Hepatocyte (in vitro differentiated cells): ENCODE measurements at regions not wholly inside any gene's neighbourhood (a gene's known extent, or its start where the extent isn't known, plus 50 kb on each side); places are given as distances from the start of the nearest gene placed in this dataset.

ENCODE experiments used
- DNase-seq: peaks from one replicate; pipeline ENCODE4 v3.0.0-alpha.2; 2016; ENCODE audit warnings: low spot score
- H2AFZ ChIP-seq: fragments of 200-600 bp; sonication (generic); 2 replicates; pipeline ENCODE4 v1.6.0; 2016; ENCODE audit warnings: antibody characterized with exemption, mild to moderate bottlenecking
- H3K27ac ChIP-seq: fragments of 200-600 bp; sonication (generic); 2 replicates; pipeline ENCODE4 v1.5.1; 2016; ENCODE audit warnings: mild to moderate bottlenecking
- H3K27me3 ChIP-seq: fragments of 200-600 bp; sonication (generic); 2 replicates; pipeline ENCODE4 v1.6.1; 2016
- H3K36me3 ChIP-seq: fragments of 200-600 bp; sonication (generic); replicated peaks from 2 replicates; pipeline ENCODE4 v1.5.1; 2016; ENCODE audit warnings: low read depth; ENCODE audit not compliant: insufficient read depth
- H3K4me1 ChIP-seq: fragments of 200-600 bp; sonication (generic); 2 replicates; pipeline ENCODE4 v1.5.1; 2016; ENCODE audit warnings: mild to moderate bottlenecking, moderate library complexity; ENCODE audit not compliant: insufficient read depth
- H3K4me2 ChIP-seq: fragments of 200-600 bp; sonication (generic); 2 replicates; pipeline ENCODE4 v1.6.0; 2016
- H3K4me3 ChIP-seq: fragments of 200-600 bp; sonication (generic); 2 replicates; pipeline ENCODE4 v1.5.1; 2016; ENCODE audit warnings: mild to moderate bottlenecking
- H3K79me2 ChIP-seq: fragments of 200-600 bp; sonication (generic); 2 replicates; pipeline ENCODE4 v1.6.0; 2017; ENCODE audit warnings: mild to moderate bottlenecking
- H3K9me2 ChIP-seq: fragments of 200-600 bp; sonication (generic); replicated peaks from 2 replicates; pipeline ENCODE4 v1.6.0; 2017; ENCODE audit warnings: mild to moderate bottlenecking; ENCODE audit not compliant: insufficient read depth
- H3K9me3 ChIP-seq: fragments of 200-600 bp; sonication (generic); 2 replicates; pipeline ENCODE4 v1.5.1; 2016; ENCODE audit warnings: low read depth, mild to moderate bottlenecking
- H4K20me1 ChIP-seq: fragments of 200-600 bp; sonication (generic); 2 replicates; pipeline ENCODE4 v1.6.0; 2016; ENCODE audit warnings: mild to moderate bottlenecking; ENCODE audit not compliant: insufficient read depth, poor library complexity, severe bottlenecking
- CTCF ChIP-seq: fragments of 200-600 bp; sonication (generic); IDR thresholded peaks from 2 replicates; pipeline ENCODE4 v1.5.1; 2016; ENCODE audit warnings: antibody characterized with exemption, mild to moderate bottlenecking; ENCODE audit not compliant: poor library complexity
- EZH2 ChIP-seq: fragments of 200-600 bp; sonication (generic); IDR thresholded peaks from 2 replicates; pipeline ENCODE4 v1.6.1; 2016; ENCODE audit warnings: antibody characterized with exemption, mild to moderate bottlenecking, borderline replicate concordance
- EZH2phosphoT487 ChIP-seq: fragments of 200-600 bp; sonication (generic); IDR thresholded peaks from one replicate; pipeline ENCODE4 v1.6.1; 2018; ENCODE audit warnings: antibody characterized with exemption, mild to moderate bottlenecking, low read depth, moderate library complexity; ENCODE audit not compliant: unreplicated experiment, severe bottlenecking
- WGBS: methylation state at CpG from one replicate; pipeline ENCODE4 v1.1.6; 2016; ENCODE audit warnings: low lambda C conversion rate; ENCODE audit errors: missing lambda C conversion rate; 5-methylcytosine and 5-hydroxymethylcytosine counted together

DNA sequence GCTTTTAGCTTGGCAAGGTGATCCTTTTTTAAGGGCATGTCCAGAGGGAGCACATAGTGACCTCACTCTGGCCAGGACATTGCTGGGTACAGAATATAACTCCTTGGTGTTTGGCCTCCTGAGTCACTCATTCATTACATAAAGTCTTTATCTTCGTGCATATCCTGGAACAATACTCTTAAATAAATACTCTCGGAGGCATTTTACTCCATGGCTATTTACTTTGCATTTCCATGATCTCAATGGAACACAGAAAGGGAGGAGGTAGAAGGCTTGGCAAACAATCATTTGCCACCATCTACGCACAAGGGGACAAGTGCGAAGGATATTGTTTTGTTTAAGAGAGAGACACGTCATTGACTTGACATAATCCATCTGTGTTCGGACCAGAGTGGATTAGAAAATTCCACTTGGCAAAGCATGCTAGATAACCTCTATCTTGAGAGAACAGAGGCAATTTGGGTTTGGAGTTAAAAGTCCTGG, 210.0 kb downstream of the IRS2 start:
- Histone ChIP-seq H3K27me3 (no peaks in the 10 kb centered on the region), H3K27ac (peak overlapping the region; percentile 27), H3K4me1 (no peaks in the 10 kb centered on the region)

GRCh38 chr13:109575821-109576220, 210.6 kb downstream of the IRS2 start:
- no peak overlapping the region for H3K4me2 ChIP-seq
- TF ChIP-seq EZH2 (no peak), CTCF (no peak), EZH2phosphoT487 (no peak)
- H3K4me1 ChIP-seq, result no peaks in the 10 kb centered on the region
- DNase-seq, result no peak
- H2AFZ ChIP-seq, result no peak overlapping the region
- peak overlapping the region; percentile 27 for H3K27ac ChIP-seq
- H3K36me3 ChIP-seq, result no peaks in the 10 kb centered on the region
- no peaks in the 10 kb centered on the region for H4K20me1 ChIP-seq
- no peaks in the 10 kb centered on the region for H3K27me3 ChIP-seq
- 87% methylated on average over 3 of the region's 3 CpGs for WGBS
- no peaks in the 10 kb centered on the region for H3K9me3 ChIP-seq
- no peaks in the 10 kb centered on the region for H3K79me2 ChIP-seq
- H3K4me3 ChIP-seq, result no peak overlapping the region
- H3K9me2 ChIP-seq, result no peaks in the 10 kb centered on the region

More for the DNA sequence above, 210.0 kb downstream of the IRS2 start:
- H2AFZ ChIP-seq, result no peak overlapping the region
- no peak for TF ChIP-seq EZH2phosphoT487
- TF ChIP-seq CTCF, result no peak
- TF ChIP-seq EZH2, result no peak
- no peaks in the 10 kb centered on the region for H4K20me1 ChIP-seq
- H3K36me3 ChIP-seq, result no peaks in the 10 kb centered on the region
- peak; percentile 48 for DNase-seq
- 58% methylated on average over 6 of the region's 6 CpGs for WGBS
- no peak overlapping the region for H3K4me2 ChIP-seq
- no peak overlapping the region for H3K4me3 ChIP-seq
- no peaks in the 10 kb centered on the region for H3K9me2 ChIP-seq
- H3K79me2 ChIP-seq, result no peaks in the 10 kb centered on the region
- H3K9me3 ChIP-seq, result no peaks in the 10 kb centered on the region

GRCh38 chr13:109572389-109572788, 214.0 kb downstream of the IRS2 start:
- Histone ChIP-seq H3K36me3 (no peaks in the 10 kb centered on the region), H3K4me1 (peaks cover 7% of the 10 kb centered on the region), H2AFZ (no peak overlapping the region), H4K20me1 (no peaks in the 10 kb centered on the region), H3K4me3 (no peak overlapping the region), H3K9me2 (no peaks in the 10 kb centered on the region), H3K27ac (no peak overlapping the region), H3K4me2 (no peak overlapping the region), H3K9me3 (no peaks in the 10 kb centered on the region), H3K27me3 (no peaks in the 10 kb centered on the region), H3K79me2 (no peaks in the 10 kb centered on the region)
- TF ChIP-seq EZH2phosphoT487 (no peak), EZH2 (no peak), CTCF (no peak)
- DNase-seq, result no peak
- 98% methylated on average over 6 of the region's 6 CpGs for WGBS
